ENCODE measurements at regions not wholly inside any gene's neighbourhood (a gene's known extent, or its start where the extent isn't known, plus 50 kb on each side); places are given as distances from the start of the nearest gene placed in this dataset.
A peak's percentile ranks its signal among the peaks of the same experiment; 100 is the strongest.

GRCh38 chr3:70646635-70647034 is 334.2 kb upstream of the MDFIC2 start:
- TF ChIP-seq, protein P1, sequence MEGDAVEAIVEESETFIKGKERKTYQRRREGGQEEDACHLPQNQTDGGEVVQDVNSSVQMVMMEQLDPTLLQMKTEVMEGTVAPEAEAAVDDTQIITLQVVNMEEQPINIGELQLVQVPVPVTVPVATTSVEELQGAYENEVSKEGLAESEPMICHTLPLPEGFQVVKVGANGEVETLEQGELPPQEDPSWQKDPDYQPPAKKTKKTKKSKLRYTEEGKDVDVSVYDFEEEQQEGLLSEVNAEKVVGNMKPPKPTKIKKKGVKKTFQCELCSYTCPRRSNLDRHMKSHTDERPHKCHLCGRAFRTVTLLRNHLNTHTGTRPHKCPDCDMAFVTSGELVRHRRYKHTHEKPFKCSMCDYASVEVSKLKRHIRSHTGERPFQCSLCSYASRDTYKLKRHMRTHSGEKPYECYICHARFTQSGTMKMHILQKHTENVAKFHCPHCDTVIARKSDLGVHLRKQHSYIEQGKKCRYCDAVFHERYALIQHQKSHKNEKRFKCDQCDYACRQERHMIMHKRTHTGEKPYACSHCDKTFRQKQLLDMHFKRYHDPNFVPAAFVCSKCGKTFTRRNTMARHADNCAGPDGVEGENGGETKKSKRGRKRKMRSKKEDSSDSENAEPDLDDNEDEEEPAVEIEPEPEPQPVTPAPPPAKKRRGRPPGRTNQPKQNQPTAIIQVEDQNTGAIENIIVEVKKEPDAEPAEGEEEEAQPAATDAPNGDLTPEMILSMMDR (conservative IDR thresholded peaks at IDR 0.05): no peak
- no peak overlapping the region for H3K27ac ChIP-seq

- TF ChIP-seq, protein P1 (conservative IDR thresholded peaks at IDR 0.05): no peak
These were observed 328.0 kb upstream of the MDFIC2 start for GRCh38 chr3:70640481-70640880.

DNA sequence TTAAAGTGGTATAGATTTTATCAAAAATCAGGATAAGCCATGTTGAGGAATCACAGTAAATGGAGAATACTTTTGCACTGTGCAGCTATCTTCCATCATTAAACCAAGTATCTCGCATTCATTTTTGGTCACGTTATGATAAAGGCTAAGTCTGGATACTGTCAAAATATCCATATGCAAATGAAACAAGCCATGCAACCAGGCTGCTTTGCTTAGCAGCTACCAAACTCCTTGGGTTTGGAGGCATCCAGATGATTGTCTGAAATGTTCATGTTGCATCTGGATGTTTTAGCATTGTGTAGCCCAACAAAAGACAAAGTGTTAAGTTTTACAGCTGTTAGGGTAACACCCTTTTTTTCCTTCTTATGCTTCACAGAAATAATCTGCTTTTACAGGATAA is 322.9 kb upstream of the MDFIC2 start:
- TF ChIP-seq, protein P1 (conservative IDR thresholded peaks at IDR 0.05): no peak
- no peak overlapping the region for H3K27ac ChIP-seq

More at GRCh38 chr3:70640481-70640880, 328.0 kb upstream of the MDFIC2 start:
- no peak overlapping the region for H3K27ac ChIP-seq

DNA sequence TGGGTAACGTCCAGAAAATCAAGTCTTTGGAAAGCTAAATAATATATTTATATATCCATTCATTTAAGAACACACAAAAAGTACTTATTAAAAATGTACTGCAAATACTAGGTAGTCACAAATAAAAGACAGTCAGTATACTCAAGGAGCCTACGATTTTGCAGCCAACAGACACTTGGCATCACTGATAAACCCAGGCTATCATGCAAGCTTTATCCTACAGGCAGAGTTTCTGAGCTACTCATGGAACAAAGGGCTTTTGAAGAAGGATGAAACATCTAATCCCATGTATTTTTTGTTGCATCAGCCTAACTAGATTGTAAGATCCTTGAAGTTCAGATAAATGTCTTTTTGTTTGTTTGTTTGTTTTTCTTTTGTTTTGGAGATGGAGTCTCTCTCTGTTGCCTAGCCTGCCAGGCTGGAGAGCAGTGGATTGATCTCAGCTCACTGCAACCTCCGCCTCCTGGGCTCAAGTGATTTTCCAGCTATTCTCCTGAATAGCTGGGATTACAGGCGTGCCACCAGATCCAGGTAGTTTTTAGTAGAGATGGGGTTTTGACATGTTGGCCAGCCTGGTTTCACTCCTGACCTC is 319.4 kb upstream of the MDFIC2 start:
- TF ChIP-seq, protein P1 (conservative IDR thresholded peaks at IDR 0.05): no peak
- no peak overlapping the region for H3K27ac ChIP-seq

GRCh38 chr3:70621451-70621850 is 309.0 kb upstream of the MDFIC2 start:
- TF ChIP-seq, protein P1 (conservative IDR thresholded peaks at IDR 0.05): no peak
- no peak overlapping the region for H3K27ac ChIP-seq

- TF ChIP-seq, protein P1 (conservative IDR thresholded peaks at IDR 0.05): no peak
- H3K27ac ChIP-seq: peak overlapping the region; percentile 42; the same call in 1 of the 2 replicates
These were observed 308.5 kb upstream of the MDFIC2 start for GRCh38 chr3:70620956-70621355.

DNA sequence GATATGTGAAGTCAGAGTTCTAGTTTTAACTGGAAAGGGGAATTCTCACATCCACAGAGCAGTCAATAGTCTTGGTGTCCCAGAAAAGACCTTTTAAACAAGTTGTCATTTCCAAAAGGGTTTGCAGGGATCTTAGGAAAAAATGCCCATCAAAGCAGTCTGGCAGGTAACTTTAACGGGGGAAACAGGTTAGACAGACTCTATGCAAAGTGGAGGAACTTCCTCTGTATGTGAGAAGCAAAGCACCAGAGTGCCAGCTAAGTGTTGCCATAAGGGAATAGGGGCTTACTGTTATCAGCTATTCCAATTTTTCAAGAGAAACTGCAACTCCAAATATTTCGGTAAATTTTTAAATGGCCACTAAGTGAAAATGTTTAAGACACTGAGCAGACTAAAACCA is 307.9 kb upstream of the MDFIC2 start:
- TF ChIP-seq, protein P1 (conservative IDR thresholded peaks at IDR 0.05): no peak
- H3K27ac ChIP-seq: peak overlapping the region; percentile 42; the same call in 1 of the 2 replicates

Data from VCaP (cell line).